GM19025 (cell line): ENCODE measurements at regions not wholly inside any gene's neighbourhood (a gene's known extent, or its start where the extent isn't known, plus 50 kb on each side); places are given as distances from the start of the nearest gene placed in this dataset.

ENCODE experiments used
- ATAC-seq: cut with Tn5 transposase; IDR thresholded peaks from one replicate; pipeline ENCODE4 v1.9.1; 2021; ENCODE audit warnings: mild to moderate bottlenecking, low read depth, moderate library complexity; ENCODE audit not compliant: unreplicated experiment

DNA sequence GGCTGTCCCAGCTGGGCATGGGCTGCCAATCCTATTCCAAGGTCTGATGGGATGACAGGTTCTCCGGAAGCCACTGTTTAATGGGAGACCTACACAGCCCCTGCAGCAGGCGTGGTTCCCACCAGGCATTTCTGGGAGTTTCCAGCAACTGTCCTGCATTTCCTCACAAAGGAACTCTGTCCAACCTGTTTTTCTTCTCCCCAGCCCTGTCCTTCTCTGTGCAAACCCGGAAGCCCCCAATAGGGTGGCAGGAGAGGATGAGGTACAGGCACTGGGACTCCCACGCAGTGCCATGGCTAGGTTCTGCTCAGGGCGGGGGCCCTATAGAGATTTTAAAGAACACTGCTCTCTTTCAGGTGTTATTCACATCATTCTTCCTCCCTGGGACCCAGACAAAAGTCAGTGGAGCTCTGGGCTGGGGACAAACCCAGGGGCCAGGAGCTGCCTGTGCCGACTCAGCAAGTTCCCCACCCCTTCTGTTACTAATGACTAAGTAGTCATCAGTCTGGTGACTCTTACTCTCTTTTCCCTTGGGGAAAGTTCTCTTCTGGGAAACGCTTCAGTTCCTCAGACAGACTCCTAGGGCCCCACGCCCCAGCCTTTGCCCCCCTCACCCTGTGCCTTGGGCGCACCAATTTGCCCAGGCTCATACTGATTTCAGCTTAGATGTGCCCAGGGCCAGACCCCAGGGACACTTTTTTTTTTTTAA lies 97.7 kb downstream of the CD47 start:
- ATAC-seq = no peak

DNA sequence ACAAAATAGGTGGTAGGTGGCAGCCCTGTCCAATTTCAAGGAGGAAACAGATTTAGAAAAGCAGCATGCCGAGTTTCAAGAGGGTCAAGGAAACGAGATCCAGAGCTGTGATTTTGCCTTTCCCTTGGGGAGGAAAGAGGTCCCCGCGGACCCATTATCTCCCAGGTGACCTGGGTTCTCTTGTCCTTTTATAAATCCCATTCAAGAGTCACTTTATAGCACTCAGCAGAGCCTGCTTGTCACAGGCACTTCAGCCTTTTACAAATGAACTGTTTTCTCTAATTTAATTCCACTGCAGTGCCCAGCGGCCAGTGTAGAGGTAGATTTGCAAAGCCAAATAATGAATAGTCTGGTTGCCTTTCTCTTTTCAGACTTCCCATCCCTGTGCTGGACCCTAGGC lies 99.9 kb downstream of the CD47 start:
- ATAC-seq = no peak

- no peak for ATAC-seq
Observed at GRCh38 chr3:107990433-107990832, 100.4 kb downstream of the CD47 start.

DNA sequence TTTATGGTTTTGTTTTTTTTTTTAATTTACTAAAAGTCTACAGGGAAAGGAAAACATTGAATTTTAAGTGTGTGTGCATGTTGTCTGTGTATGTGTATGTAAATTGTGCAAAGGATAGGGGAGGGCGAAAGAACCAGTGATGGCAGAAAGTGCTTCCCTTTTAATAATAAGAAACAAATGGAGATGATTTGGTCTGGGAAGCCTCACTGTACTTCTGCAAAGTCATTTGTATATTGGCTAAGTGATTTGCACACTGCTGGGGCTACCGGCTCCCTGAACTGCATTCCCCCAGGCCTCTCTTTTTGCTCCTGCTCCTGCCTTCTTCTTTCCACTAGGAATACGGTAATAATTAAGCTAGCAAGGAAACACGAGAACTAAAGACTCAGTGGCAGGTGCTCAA lies 101.2 kb downstream of the CD47 start:
- no peak for ATAC-seq

GRCh38 chr3:107988460-107989175 lies 102.2 kb downstream of the CD47 start:
- ATAC-seq = no peak

GRCh38 chr3:107987036-107987939 lies 103.5 kb downstream of the CD47 start:
- no peak for ATAC-seq

DNA sequence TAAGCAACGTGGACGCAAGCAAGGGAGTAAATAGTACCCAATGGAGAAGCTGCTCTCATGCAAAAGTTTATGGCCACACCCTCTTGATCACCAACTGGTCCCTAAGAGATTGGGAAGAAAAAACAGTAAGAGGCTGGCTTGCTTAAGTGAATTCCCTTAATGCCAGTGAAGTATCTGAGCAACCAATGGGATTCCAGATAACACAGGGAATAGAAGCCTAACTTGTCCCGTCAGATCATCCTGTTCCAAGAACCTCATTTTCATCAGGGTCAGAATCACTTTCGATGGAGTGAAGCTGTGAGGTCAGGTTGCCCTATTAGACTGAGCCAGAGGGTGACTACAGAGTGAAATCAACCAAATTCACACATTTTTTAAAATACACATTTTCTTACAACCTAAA lies 104.3 kb downstream of the CD47 start:
- no peak for ATAC-seq

DNA sequence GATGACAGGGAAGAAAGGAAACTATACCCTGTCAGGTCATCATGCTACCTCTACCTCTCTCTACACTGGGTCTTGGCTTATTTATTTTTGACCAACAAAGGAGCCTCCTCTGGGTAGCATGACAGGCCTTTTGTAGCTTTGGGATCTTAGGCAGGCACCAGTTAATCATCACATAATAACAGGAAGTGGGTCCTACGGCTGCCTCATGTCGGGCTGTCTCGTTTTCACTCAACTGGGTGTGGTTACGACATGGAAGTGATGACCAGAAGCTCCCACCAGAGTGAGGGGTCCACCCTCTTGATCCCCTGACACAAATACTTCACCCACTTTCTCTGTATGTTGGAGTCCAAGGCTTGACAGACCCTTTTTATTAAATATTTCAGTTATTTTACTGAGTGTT lies 105.3 kb downstream of the CD47 start:
- peak; percentile 94 for ATAC-seq

DNA sequence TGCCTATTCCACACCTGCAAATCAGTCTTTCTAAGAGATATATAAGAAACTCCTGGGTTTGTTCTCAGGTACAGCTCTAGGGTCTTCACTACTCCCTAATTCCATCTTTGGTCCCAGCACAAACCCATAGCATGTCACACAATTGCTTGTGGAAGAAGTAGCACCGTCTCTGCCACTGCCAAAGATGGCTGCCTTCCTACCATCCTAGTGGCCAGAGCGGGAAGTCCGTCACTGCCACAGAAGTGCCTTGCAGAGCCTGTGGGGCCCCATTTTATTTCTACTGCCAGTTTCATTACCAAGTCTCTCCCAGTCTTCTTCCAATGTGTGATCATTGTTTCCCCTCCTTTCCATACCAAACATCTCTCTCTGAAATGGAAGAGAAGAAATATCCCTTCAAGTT lies 107.6 kb downstream of the CD47 start:
- no peak for ATAC-seq

DNA sequence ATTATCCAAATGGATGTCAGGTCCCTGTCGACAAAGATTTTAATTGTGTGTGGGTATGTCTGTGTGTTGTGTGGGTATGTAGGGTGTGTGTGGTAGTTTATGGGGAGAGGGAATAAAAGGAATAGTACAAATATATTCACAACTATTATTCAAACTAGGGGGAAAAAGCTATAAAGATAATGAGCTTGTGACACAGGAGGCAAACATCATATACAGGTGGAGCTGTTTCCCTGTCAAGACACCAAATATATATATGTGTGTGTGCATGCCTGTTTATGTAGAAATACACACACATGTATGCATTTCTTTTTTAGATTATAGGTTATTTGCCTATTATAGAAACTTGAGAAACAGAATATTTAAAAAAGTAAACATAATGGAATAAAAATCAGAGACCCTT lies 108.7 kb downstream of the CD47 start:
- no peak for ATAC-seq

DNA sequence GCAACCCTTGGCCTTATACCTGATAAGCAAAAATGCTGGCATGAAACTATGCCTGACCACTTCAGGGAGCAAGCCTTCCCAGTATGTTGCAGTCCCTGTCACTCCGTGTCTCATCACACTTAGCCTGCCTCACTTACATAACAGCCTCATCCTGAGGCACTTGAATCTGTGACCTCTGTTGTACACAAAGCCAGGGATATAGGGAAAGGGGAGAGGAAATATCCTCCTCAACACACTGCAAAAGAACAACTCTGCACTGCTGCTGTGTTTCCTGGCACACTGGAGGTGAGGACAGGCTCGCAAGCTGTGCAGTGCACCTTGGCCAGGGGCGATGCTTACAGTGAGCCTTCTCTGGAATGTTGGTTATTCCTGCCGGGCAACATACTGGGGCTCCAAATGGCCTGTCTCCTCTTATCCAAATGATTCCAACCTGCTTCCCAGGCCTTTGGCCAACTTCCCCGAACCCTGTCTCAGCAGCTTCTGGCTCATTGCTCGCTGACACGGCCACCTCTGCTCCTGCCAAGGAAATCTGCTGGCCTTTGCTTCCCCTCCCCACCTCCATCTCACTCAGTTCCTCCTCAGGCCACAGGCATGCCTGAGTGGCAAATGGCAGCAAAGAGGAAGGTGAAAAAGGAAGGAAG lies 109.2 kb downstream of the CD47 start:
- ATAC-seq = no peak

DNA sequence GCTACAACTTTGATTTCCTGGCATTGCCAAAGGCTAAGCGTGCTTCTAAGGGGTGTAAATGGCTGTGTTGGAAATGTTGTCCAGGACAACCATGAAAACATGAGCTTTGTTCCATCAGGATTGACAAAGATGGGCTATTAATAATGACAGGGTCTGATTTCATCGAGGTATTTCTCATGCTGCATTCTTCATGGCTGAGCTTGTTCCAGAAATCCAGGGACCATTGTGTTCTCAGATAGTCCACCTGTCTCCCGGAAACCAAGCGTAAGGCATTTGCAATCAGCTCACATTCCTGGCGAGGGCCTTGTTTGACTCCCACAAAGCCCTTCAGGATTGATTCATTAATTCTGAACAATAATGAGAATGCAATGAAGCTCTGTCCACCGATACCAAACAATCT lies 111.3 kb downstream of the CD47 start:
- ATAC-seq = no peak

GRCh38 chr3:107978131-107979055 lies 112.4 kb downstream of the CD47 start:
- ATAC-seq = no peak

DNA sequence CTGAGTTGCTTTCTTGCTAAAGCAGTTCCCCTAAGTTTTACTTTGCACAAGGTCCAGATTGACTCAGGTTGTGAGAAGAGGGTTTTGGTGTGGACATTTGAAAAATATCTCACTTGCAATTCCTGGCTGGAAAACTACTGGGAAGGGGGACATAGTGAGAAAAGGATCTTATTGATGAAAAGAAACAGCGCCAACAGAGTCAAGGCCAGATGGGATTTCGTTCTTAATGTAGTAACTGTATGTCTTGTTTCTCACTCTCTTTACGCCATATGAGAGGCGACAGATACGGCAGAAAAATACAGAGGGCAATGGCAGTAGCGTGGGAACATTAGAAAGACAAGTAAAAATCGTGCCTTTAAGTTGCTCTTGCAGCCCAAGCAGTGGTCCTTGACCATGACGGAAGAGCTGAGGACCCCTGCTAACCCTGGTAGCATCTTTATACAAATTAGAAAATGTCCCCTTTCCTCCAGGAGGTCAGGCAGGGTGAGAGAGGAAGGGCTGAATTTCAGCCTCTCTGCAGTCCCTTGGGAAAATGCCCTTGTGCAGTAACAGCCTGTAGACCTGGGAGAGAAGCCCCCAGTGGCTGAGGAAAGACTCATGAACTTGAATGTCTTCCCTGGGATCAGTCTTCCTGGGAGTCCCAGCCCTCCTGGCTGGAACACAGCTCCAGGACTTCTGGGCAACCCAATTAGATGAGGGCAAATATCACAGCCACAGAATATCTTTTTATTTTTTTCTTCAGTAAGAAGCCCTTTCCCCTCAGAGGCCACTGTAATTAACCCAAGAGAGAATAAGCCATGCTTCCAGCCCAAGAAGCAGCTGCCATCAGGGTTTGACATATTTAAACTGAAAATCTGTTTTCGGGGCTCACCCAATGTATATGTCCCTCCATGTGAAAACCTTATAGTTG lies 113.4 kb downstream of the CD47 start:
- ATAC-seq = no peak

DNA sequence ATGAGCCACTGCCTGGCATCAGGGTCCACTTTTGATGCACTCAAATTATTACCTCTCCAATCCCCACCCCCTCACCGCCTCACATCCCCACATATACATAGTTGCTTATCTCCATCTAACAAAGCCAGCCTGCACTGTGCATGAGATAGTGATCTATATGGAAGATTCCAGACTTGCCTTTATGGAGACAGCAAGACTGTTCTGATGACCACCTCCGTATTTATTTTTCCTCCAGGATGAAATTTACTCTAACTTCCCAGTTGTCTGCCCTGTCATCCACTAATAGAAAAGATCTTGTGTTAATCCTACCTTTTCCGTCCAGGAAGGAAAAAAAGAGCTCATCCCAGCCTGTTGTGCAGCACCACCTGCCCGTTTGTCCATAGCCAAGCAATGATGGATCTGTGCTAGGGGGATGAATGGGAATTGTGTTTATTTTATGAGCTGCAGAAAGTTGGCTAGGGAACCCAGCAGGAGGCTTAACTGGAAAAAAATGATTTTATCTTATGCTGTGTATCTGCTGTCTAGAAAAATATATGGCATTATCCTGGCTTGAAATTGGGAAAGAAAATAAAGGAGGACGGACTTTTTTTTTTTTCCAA lies 114.5 kb downstream of the CD47 start:
- ATAC-seq = no peak

- ATAC-seq = no peak
Observed at GRCh38 chr3:107975529-107976201, 115.2 kb downstream of the CD47 start.

- no peak for ATAC-seq
Observed at GRCh38 chr3:107973961-107974360, 116.9 kb downstream of the CD47 start.

GRCh38 chr3:107973152-107973551 lies 117.7 kb downstream of the CD47 start:
- no peak for ATAC-seq
